HG02798 (cell line): ENCODE measurements at regions not wholly inside any gene's neighbourhood (a gene's known extent, or its start where the extent isn't known, plus 50 kb on each side); places are given as distances from the start of the nearest gene placed in this dataset.
"Not testable (repeated sequence)": the region's sequence is repeated elsewhere in the genome, so short reads cannot be mapped to it uniquely, and the experiment has no call there.

Experiments
- ATAC-seq: cut with Tn5 transposase; IDR thresholded peaks from one replicate; pipeline ENCODE4 v1.9.1; 2021; ENCODE audit warnings: mild to moderate bottlenecking; ENCODE audit not compliant: unreplicated experiment, poor library complexity

- no peak for ATAC-seq
These were observed 97.2 kb upstream of the SFSWAP start for GRCh38 chr12:131613678-131614077.

- ATAC-seq: no peak
These were observed 95.4 kb upstream of the SFSWAP start for GRCh38 chr12:131615326-131616042.

GRCh38 chr12:131616043-131616700 is 94.7 kb upstream of the SFSWAP start:
- no peak for ATAC-seq

GRCh38 chr12:131616738-131617137 is 94.2 kb upstream of the SFSWAP start:
- no peak for ATAC-seq

GRCh38 chr12:131617179-131617578 is 93.7 kb upstream of the SFSWAP start:
- no peak for ATAC-seq

- no peak for ATAC-seq
These were observed 93.1 kb upstream of the SFSWAP start for GRCh38 chr12:131617596-131618302.

- ATAC-seq: no peak
These were observed 92.6 kb upstream of the SFSWAP start for GRCh38 chr12:131618303-131618658.

- ATAC-seq: no peak
These were observed 92.2 kb upstream of the SFSWAP start for GRCh38 chr12:131618701-131619100.

- ATAC-seq: no peak
These were observed 91.7 kb upstream of the SFSWAP start for GRCh38 chr12:131619106-131619642.

GRCh38 chr12:131619736-131620506 is 91.0 kb upstream of the SFSWAP start:
- no peak for ATAC-seq

- no peak for ATAC-seq
These were observed 90.4 kb upstream of the SFSWAP start for GRCh38 chr12:131620520-131620919.

- no peak for ATAC-seq
These were observed 89.8 kb upstream of the SFSWAP start for GRCh38 chr12:131620946-131621681.

GRCh38 chr12:131621701-131622421 is 89.0 kb upstream of the SFSWAP start:
- no peak for ATAC-seq

- no peak for ATAC-seq
These were observed 88.4 kb upstream of the SFSWAP start for GRCh38 chr12:131622422-131622955.

GRCh38 chr12:131623404-131624368 is 87.2 kb upstream of the SFSWAP start:
- not testable (repeated sequence) for ATAC-seq

GRCh38 chr12:131624369-131624739 is 86.5 kb upstream of the SFSWAP start:
- ATAC-seq: not testable (repeated sequence)

GRCh38 chr12:131624756-131625501 is 86.0 kb upstream of the SFSWAP start:
- ATAC-seq: not testable (repeated sequence)
